GM12865 (cell line): ENCODE measurements at regions not wholly inside any gene's neighbourhood (a gene's known extent, or its start where the extent isn't known, plus 50 kb on each side); places are given as distances from the start of the nearest gene placed in this dataset.

Experiments used
- DNase-seq: peaks from one replicate; pipeline ENCODE4 v3.0.0; 2010; ENCODE audit warnings: low read depth
- H3K4me3 ChIP-seq: 2 replicates; pipeline ENCODE4 v1.5.1; 2011; ENCODE audit warnings: mild to moderate bottlenecking, low read depth, low read length, control low read depth
- CTCF ChIP-seq: IDR thresholded peaks from 2 replicates; pipeline ENCODE4 v1.5.1; 2011; ENCODE audit warnings: low read length, control low read depth, low read depth, inconsistent platforms; ENCODE audit not compliant: insufficient read depth; ENCODE audit errors: missing control alignments

- DNase-seq = no peak
- TF ChIP-seq CTCF = no peak
- no peak overlapping the region for H3K4me3 ChIP-seq
Measured at GRCh38 chr3:27561576-27561975, 77.4 kb upstream of the SLC4A7 start.

GRCh38 chr3:27560484-27561056 is 76.4 kb upstream of the SLC4A7 start:
- DNase-seq = no peak
- TF ChIP-seq CTCF = no peak
- H3K4me3 ChIP-seq = no peak overlapping the region

GRCh38 chr3:27559835-27560234 is 75.7 kb upstream of the SLC4A7 start:
- no peak for DNase-seq
- H3K4me3 ChIP-seq = no peak overlapping the region
- no peak for TF ChIP-seq CTCF

GRCh38 chr3:27559381-27559780 is 75.2 kb upstream of the SLC4A7 start:
- no peak for TF ChIP-seq CTCF
- H3K4me3 ChIP-seq = no peak overlapping the region
- no peak for DNase-seq

GRCh38 chr3:27557411-27557810 is 73.2 kb upstream of the SLC4A7 start:
- DNase-seq = no peak
- no peak overlapping the region for H3K4me3 ChIP-seq
- TF ChIP-seq CTCF = no peak

- no peak for DNase-seq
- TF ChIP-seq CTCF = no peak
- H3K4me3 ChIP-seq = no peak overlapping the region
Measured at GRCh38 chr3:27556887-27557286, 72.7 kb upstream of the SLC4A7 start.

DNA sequence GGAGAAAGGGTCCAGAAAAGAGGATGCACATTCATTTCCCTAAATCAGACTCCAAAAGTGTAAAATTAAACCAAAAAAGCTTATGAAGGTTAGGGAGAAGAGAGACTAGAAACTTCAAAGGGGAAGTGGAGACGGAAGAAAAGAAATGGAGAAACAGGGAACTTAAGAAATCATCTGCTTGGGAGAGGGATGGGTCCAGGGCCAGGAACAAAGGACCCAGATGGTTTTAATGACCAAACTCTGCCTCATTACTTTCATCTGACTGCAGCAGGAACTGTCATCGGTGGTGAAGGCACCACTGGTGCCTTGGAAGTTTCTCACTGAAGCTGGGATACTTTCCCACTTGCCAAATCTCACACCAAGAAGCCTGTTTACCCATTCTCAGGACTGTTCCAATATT is 70.5 kb upstream of the SLC4A7 start:
- DNase-seq = no peak
- no peak overlapping the region for H3K4me3 ChIP-seq
- no peak for TF ChIP-seq CTCF
